SK-N-SH treated with all-trans-retinoic acid at 6 μM for 48 hours (cell line): ENCODE measurements at regions not wholly inside any gene's neighbourhood (a gene's known extent, or its start where the extent isn't known, plus 50 kb on each side); places are given as distances from the start of the nearest gene placed in this dataset.

Source experiments
- BACH2 ChIP-seq: fragments of 250-450 bp; sonication (Bioruptor Pico); IDR thresholded peaks from 2 replicates; pipeline ENCODE4 v1.9.0; 2021; ENCODE audit warnings: mild to moderate bottlenecking, borderline replicate concordance
- PATZ1 ChIP-seq: fragments of 250-450 bp; sonication (Bioruptor Pico); IDR thresholded peaks from 2 replicates; pipeline ENCODE4 v1.8.0; 2020; ENCODE audit warnings: mild to moderate bottlenecking, moderate library complexity, borderline replicate concordance
- RARB ChIP-seq: fragments of 250-450 bp; sonication (Bioruptor Pico); IDR thresholded peaks from 2 replicates; pipeline ENCODE4 v1.8.0; 2021; ENCODE audit warnings: mild to moderate bottlenecking, moderate library complexity

GRCh38 chrX:139304471-139304870 is 226.1 kb upstream of the F9 start:
- TF ChIP-seq BACH2, result no peak
- no peak for TF ChIP-seq PATZ1
- TF ChIP-seq RARB, result no peak
